CD4-positive, CD25-positive, alpha-beta regulatory T cell (primary cell): ENCODE measurements at regions not wholly inside any gene's neighbourhood (a gene's known extent, or its start where the extent isn't known, plus 50 kb on each side); places are given as distances from the start of the nearest gene placed in this dataset.
"Not testable (repeated sequence)": the region's sequence is repeated elsewhere in the genome, so short reads cannot be mapped to it uniquely, and the experiment has no call there.

Source experiments
- ATAC-seq, 2 donors: fragments of 150-1000 bp; cut with Tn5 transposase; one replicate each; pipeline ENCODE4 v1.10.0; 2021; ENCODE audit warnings: low read depth in 2 of 2, moderate number of reproducible peaks in 2 of 2, moderate library complexity in 1 of 2
- DNase-seq, 3 donors: peaks; one replicate each; pipeline versions ENCODE4 v3.0.0 to v3.0.0-alpha.2; 2012 to 2022; ENCODE audit warnings: mixed read lengths in 1 of 3
- H3K27ac ChIP-seq: one replicate; pipeline ENCODE4 v1.7.0; 2013; ENCODE audit warnings: mild to moderate bottlenecking, low read length; ENCODE audit not compliant: insufficient read depth, poor library complexity, severe bottlenecking
- H3K27me3 ChIP-seq: one replicate; pipeline ENCODE4 v1.7.0; 2013; ENCODE audit warnings: low read length; ENCODE audit not compliant: control insufficient read depth, insufficient read depth
- H3K36me3 ChIP-seq: one replicate; pipeline ENCODE4 v1.7.0; 2013; ENCODE audit warnings: mild to moderate bottlenecking, low read length, moderate library complexity; ENCODE audit not compliant: control insufficient read depth, insufficient read depth
- H3K4me1 ChIP-seq: 2 replicates; pipeline ENCODE4 v1.7.0; 2013; ENCODE audit warnings: mild to moderate bottlenecking, low read length; ENCODE audit not compliant: insufficient read depth, control insufficient read depth, poor library complexity, severe bottlenecking
- H3K4me3 ChIP-seq: one replicate; pipeline ENCODE4 v1.7.0; 2013; ENCODE audit warnings: low read depth, mild to moderate bottlenecking, low read length, moderate library complexity
- H3K9me3 ChIP-seq, 2 experiments: 1 replicate in 1 of 2; 2 replicates in 1 of 2; pipeline ENCODE4 v1.7.0; 2013; ENCODE audit warnings: low read length in 2 of 2, mild to moderate bottlenecking in 1 of 2, moderate library complexity in 1 of 2; ENCODE audit not compliant: control insufficient read depth in 2 of 2
- H3K27ac Mint-ChIP-seq, 3 donors: one replicate each; pipeline ENCODE4 v1.8.0; 2020 to 2022; ENCODE audit warnings: mild to moderate bottlenecking in 3 of 3, mixed read lengths in 3 of 3, moderate library complexity in 2 of 3
- H3K27me3 Mint-ChIP-seq: one replicate; pipeline ENCODE4 v1.8.0; 2022; ENCODE audit warnings: mild to moderate bottlenecking, mixed read lengths
- H3K36me3 Mint-ChIP-seq: one replicate; pipeline ENCODE4 v1.8.0; 2020; ENCODE audit warnings: mixed read lengths
- H3K4me1 Mint-ChIP-seq, 4 donors: one replicate each; pipeline ENCODE4 v1.8.0; 2020 to 2022; ENCODE audit warnings: mixed read lengths in 4 of 4, mild to moderate bottlenecking in 1 of 4
- H3K4me3 Mint-ChIP-seq, 4 donors: one replicate each; pipeline ENCODE4 v1.8.0; 2020 to 2022; ENCODE audit warnings: mild to moderate bottlenecking in 4 of 4, mixed read lengths in 4 of 4, moderate library complexity in 3 of 4
- H3K9me3 Mint-ChIP-seq, 7 donors: one replicate each; pipeline ENCODE4 v1.8.0; 2020 to 2022; ENCODE audit warnings: mixed read lengths in 7 of 7, mild to moderate bottlenecking in 3 of 7, moderate library complexity in 2 of 7

GRCh38 chr2:234162861-234163260 lies 112.4 kb downstream of the SPP2 start:
- H3K36me3 Mint-ChIP-seq, result peaks cover 5% of the 10 kb centered on the region
- ATAC-seq (no peak), DNase-seq (no peak)
- H3K27me3 ChIP-seq, result no peaks in the 10 kb centered on the region
- H3K27ac ChIP-seq, result no peak overlapping the region
- peaks cover 5% of the 10 kb centered on the region for H3K27me3 Mint-ChIP-seq
- peaks cover 5 to 27% (median 24%) of the 10 kb centered on the region in 4 donors for H3K4me1 Mint-ChIP-seq
- H3K9me3 Mint-ChIP-seq, result no peaks in the 10 kb centered on the region
- peak overlapping the region in 2 of 3 donors; percentile 30 to 37 for H3K27ac Mint-ChIP-seq
- no peaks in the 10 kb centered on the region for H3K36me3 ChIP-seq
- H3K4me3 ChIP-seq, result no peak overlapping the region
- H3K9me3 ChIP-seq, result no peaks in the 10 kb centered on the region
- H3K4me1 ChIP-seq, result peaks cover 11% of the 10 kb centered on the region
- no peak overlapping the region for H3K4me3 Mint-ChIP-seq

DNA sequence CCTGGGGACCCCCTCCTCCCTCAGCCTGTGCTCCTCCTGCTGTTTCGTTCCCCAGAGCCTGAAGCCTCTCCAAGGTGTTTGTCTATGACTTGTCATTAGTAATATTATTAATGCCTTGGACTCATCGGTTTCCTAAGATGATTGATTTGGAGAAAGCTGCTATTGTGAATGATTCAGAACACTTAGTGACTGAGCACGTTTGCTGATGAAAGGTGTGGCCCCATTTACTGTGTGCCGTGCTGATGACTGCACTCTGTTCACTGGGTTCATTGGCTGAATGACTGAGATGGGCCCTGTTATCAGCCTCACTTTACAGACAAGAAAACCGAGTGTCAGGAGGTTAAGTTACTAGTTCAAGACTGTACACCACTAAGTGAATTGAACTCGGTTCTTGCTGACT lies 111.4 kb downstream of the SPP2 start:
- H3K27me3 ChIP-seq, result no peaks in the 10 kb centered on the region
- peaks cover 5% of the 10 kb centered on the region for H3K36me3 Mint-ChIP-seq
- no peak overlapping the region for H3K27ac Mint-ChIP-seq
- no peak overlapping the region for H3K4me3 Mint-ChIP-seq
- H3K4me1 Mint-ChIP-seq, result peaks cover 5 to 27% (median 24%) of the 10 kb centered on the region in 4 donors
- H3K36me3 ChIP-seq, result no peaks in the 10 kb centered on the region
- ATAC-seq (no peak), DNase-seq (no peak)
- H3K4me3 ChIP-seq, result no peak overlapping the region
- no peak overlapping the region for H3K27ac ChIP-seq
- no peaks in the 10 kb centered on the region for H3K9me3 ChIP-seq
- peaks cover 11% of the 10 kb centered on the region for H3K4me1 ChIP-seq
- H3K9me3 Mint-ChIP-seq, result no peaks in the 10 kb centered on the region
- H3K27me3 Mint-ChIP-seq, result peaks cover 5% of the 10 kb centered on the region

GRCh38 chr2:234158812-234159211 lies 108.3 kb downstream of the SPP2 start:
- Mint-ChIP-seq H3K27ac (no peak overlapping the region), H3K36me3 (peaks cover 5% of the 10 kb centered on the region), H3K9me3 (peaks cover 0 to 2% (median 0%) of the 10 kb centered on the region in 7 donors), H3K27me3 (peaks cover 7% of the 10 kb centered on the region), H3K4me1 (peaks cover 3 to 11% (median 9%) of the 10 kb centered on the region in 4 donors), H3K4me3 (peak overlapping the region in 1 of 4 donors; percentile 1)
- H3K4me3 ChIP-seq, result no peak overlapping the region
- H3K27ac ChIP-seq, result no peak overlapping the region
- peaks cover 3% of the 10 kb centered on the region for H3K27me3 ChIP-seq
- no peaks in the 10 kb centered on the region for H3K36me3 ChIP-seq
- H3K4me1 ChIP-seq, result no peaks in the 10 kb centered on the region
- no peaks in the 10 kb centered on the region for H3K9me3 ChIP-seq
- ATAC-seq (no peak), DNase-seq (no peak)

- no peak for ATAC-seq
- Mint-ChIP-seq H3K27me3 (peaks cover 7% of the 10 kb centered on the region), H3K36me3 (peaks cover 5% of the 10 kb centered on the region), H3K4me3 (no peak overlapping the region), H3K9me3 (peaks cover 0 to 5% (median 0%) of the 10 kb centered on the region in 7 donors), H3K4me1 (peaks cover 0 to 5% (median 3%) of the 10 kb centered on the region in 4 donors), H3K27ac (no peak overlapping the region)
- no peaks in the 10 kb centered on the region for H3K4me1 ChIP-seq
- no peaks in the 10 kb centered on the region for H3K36me3 ChIP-seq
- no peaks in the 10 kb centered on the region for H3K9me3 ChIP-seq
- no peak overlapping the region for H3K4me3 ChIP-seq
- peaks cover 3% of the 10 kb centered on the region for H3K27me3 ChIP-seq
- no peak overlapping the region for H3K27ac ChIP-seq
- DNase-seq, result no peak
These were observed 107.5 kb downstream of the SPP2 start for GRCh38 chr2:234157817-234158588.

DNA sequence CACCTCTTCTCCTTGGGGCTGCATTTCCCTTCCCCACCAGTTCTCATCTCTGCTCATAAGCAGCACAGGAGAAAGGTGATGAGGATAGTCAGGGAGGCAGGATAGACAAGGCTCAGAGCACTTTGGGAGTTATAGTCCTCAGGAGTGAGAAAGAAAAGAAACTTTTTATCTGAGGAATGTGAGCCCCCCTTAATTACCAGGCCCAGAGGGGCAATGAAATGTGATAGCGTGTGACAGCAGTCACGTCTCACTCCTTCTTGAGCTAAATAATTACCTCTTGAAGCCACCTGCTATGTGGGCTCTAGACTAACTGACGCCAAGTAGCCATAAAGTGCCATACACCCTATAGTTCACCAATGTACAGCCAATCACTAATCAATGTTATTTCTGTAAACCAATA lies 105.8 kb downstream of the SPP2 start:
- Mint-ChIP-seq H3K4me1 (peaks cover 0 to 3% (median 0%) of the 10 kb centered on the region in 4 donors), H3K36me3 (peaks cover 5% of the 10 kb centered on the region), H3K9me3 (peaks cover 0 to 5% (median 0%) of the 10 kb centered on the region in 7 donors), H3K4me3 (no peak overlapping the region), H3K27ac (no peak overlapping the region), H3K27me3 (peaks cover 7% of the 10 kb centered on the region)
- DNase-seq (no peak), ATAC-seq (no peak)
- no peaks in the 10 kb centered on the region for H3K9me3 ChIP-seq
- H3K36me3 ChIP-seq, result no peaks in the 10 kb centered on the region
- no peak overlapping the region for H3K27ac ChIP-seq
- H3K4me1 ChIP-seq, result no peaks in the 10 kb centered on the region
- peaks cover 3% of the 10 kb centered on the region for H3K27me3 ChIP-seq
- H3K4me3 ChIP-seq, result no peak overlapping the region

DNA sequence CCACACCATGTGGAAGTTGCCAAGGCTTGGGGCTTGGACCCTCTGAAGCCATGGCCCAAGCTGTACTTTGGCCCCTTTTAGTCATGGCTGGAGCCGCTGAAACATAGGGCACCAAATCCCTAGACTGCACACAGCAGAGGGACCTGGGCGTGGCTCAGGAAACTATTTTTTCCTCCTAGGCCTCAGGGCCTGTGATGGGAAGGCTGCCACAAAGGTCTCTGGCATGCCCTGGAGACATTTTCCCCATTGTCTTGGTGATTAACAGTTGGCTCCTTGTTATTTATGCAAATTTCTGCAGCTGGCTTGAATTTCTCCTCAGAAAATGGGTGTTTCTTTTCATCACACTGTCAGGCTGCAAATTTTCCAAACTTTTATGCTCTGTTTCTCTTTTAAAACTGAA lies 102.3 kb downstream of the SPP2 start:
- not testable (repeated sequence) for H3K27me3 ChIP-seq, H3K4me3 Mint-ChIP-seq, H3K9me3 ChIP-seq, ATAC-seq, H3K9me3 Mint-ChIP-seq, H3K4me3 ChIP-seq, H3K27ac ChIP-seq, H3K36me3 ChIP-seq, DNase-seq, H3K27ac Mint-ChIP-seq, H3K27me3 Mint-ChIP-seq, H3K36me3 Mint-ChIP-seq
- peaks cover 10% of the 10 kb centered on the region for H3K4me1 ChIP-seq
- peaks cover 0 to 19% (median 13%) of the 10 kb centered on the region in 4 donors for H3K4me1 Mint-ChIP-seq

DNA sequence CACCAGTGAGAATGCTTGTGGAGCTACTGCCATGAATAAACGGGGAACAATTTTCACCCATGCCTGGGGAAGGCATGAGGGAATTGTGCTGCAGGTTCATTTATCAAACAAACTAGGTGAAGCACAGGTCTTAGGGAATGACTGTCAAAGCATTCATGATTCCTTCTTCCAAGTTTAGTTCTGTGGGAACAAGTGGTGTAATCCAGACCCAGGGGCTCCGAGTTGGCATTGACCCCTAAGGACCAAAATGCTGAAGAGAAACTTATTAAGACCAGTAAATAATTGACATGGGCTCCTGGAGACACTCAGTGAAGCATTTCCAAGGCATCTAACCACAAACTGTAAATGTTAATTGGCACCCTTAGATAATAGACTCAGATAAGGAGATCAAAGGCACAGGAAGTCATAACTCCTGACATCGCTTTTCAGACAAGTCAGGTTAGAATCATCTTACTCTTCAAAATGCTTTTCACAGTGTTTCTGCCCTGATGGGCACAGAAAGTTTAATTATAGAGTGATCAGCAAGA lies 96.9 kb downstream of the SPP2 start:
- Mint-ChIP-seq H3K36me3 (no peaks in the 10 kb centered on the region), H3K27me3 (no peaks in the 10 kb centered on the region), H3K4me3 (peak overlapping the region in 3 of 4 donors; percentile 7 to 75 (median 61)), H3K4me1 (peaks cover 12 to 36% (median 28%) of the 10 kb centered on the region in 4 donors), H3K27ac (peak overlapping the region in 1 of 3 donors; percentile 71), H3K9me3 (no peaks in the 10 kb centered on the region)
- H3K9me3 ChIP-seq, result no peaks in the 10 kb centered on the region
- peak in 2 of 3 donors; percentile 65 to 82 for DNase-seq
- H3K27ac ChIP-seq, result no peak overlapping the region
- peak; percentile 81 to 84 for ATAC-seq
- H3K4me1 ChIP-seq, result peaks cover 27% of the 10 kb centered on the region
- no peaks in the 10 kb centered on the region for H3K27me3 ChIP-seq
- no peaks in the 10 kb centered on the region for H3K36me3 ChIP-seq
- peak overlapping the region; percentile 61 for H3K4me3 ChIP-seq
